Smooth muscle cell (in vitro differentiated cells): ENCODE measurements at regions not wholly inside any gene's neighbourhood (a gene's known extent, or its start where the extent isn't known, plus 50 kb on each side); places are given as distances from the start of the nearest gene placed in this dataset.

ENCODE experiments used
- DNase-seq: peaks from one replicate; lab custom pipeline; 2025; ENCODE audit not compliant: unreplicated experiment; lab: John Stamatoyannopoulos, UW
- H2AFZ ChIP-seq: fragments of 200-600 bp; sonication (generic); 2 replicates; pipeline ENCODE4 v1.6.0; 2016; ENCODE audit warnings: antibody characterized with exemption, low read depth, mild to moderate bottlenecking
- H3F3A ChIP-seq: fragments of 200-600 bp; sonication (generic); 2 replicates; pipeline ENCODE4 v1.6.0; 2017; ENCODE audit warnings: antibody characterized with exemption, low read depth
- H3K27ac ChIP-seq: fragments of 200-600 bp; sonication (generic); 2 replicates; pipeline ENCODE4 v1.5.1; 2016; ENCODE audit warnings: low read depth, mild to moderate bottlenecking
- H3K27me3 ChIP-seq: fragments of 200-600 bp; sonication (generic); 2 replicates; pipeline ENCODE4 v1.6.1; 2016; ENCODE audit warnings: low read depth, mild to moderate bottlenecking
- H3K36me3 ChIP-seq: fragments of 200-600 bp; sonication (generic); 2 replicates; pipeline ENCODE4 v1.5.1; 2016; ENCODE audit warnings: low read depth
- H3K4me1 ChIP-seq: fragments of 200-600 bp; sonication (generic); 2 replicates; pipeline ENCODE4 v1.5.1; 2016; ENCODE audit warnings: low read depth
- H3K4me2 ChIP-seq: fragments of 200-600 bp; sonication (generic); 2 replicates; pipeline ENCODE4 v1.6.0; 2016; ENCODE audit warnings: mild to moderate bottlenecking
- H3K4me3 ChIP-seq: fragments of 200-600 bp; sonication (generic); 2 replicates; pipeline ENCODE4 v1.5.1; 2016; ENCODE audit warnings: mild to moderate bottlenecking
- H3K79me2 ChIP-seq: fragments of 200-600 bp; sonication (generic); 2 replicates; pipeline ENCODE4 v1.6.0; 2016; ENCODE audit warnings: low read depth, mild to moderate bottlenecking
- H3K9ac ChIP-seq: fragments of 200-600 bp; sonication (generic); 2 replicates; pipeline ENCODE4 v1.6.0; 2016; ENCODE audit warnings: low read depth
- H3K9me3 ChIP-seq: fragments of 200-600 bp; sonication (generic); replicated peaks from 2 replicates; pipeline ENCODE4 v1.5.1; 2016; ENCODE audit warnings: low read depth
- H4K20me1 ChIP-seq: fragments of 200-600 bp; sonication (generic); 2 replicates; pipeline ENCODE4 v1.6.0; 2016; ENCODE audit warnings: low read depth
- WGBS: methylation state at CpG from one replicate; pipeline ENCODE4 v1.1.7; 2016; ENCODE audit warnings: low lambda C conversion rate; 5-methylcytosine and 5-hydroxymethylcytosine counted together
- TF ChIP-seq, protein P1 (sequence below): fragments of 200-600 bp; sonication (generic); IDR thresholded peaks from 2 replicates; pipeline ENCODE4 v1.5.1; 2017; ENCODE audit warnings: borderline replicate concordance, mild to moderate bottlenecking, antibody characterized with exemption; ENCODE audit not compliant: insufficient read depth, poor library complexity, severe bottlenecking

DNA sequence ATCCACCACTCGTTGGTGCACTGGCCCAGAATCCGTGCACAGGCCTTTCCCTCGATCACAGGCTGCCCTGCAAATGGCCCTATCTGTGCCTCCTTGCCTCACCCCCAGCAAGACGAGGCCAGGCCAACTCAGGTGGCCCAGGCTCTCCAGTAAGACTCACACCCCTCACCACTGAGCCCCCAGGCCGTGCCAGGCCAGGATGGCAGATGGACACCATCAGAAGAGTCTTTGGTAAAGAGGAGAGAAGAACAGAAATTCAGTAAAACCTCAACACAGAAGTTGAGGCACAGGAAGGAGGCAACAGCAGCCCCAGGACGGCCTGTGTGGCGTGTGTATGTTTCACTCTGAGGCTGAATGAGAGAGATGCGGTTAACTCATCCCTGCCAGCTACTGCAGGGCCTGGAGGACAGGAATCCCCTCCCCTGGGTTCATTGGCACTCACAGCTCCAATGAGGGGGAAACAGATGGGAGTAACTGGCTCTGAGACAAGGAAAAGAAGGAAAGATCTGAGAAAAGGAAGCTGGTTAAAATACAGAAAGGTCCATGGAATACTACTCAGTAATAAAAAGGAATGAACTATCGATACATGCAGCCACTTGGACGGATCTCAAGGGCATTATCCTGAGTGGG lies 54.1 kb upstream of the WNT11 start:
- 84% methylated on average over 10 of the region's 10 CpGs for WGBS
- H3K9ac ChIP-seq: no peak overlapping the region

DNA sequence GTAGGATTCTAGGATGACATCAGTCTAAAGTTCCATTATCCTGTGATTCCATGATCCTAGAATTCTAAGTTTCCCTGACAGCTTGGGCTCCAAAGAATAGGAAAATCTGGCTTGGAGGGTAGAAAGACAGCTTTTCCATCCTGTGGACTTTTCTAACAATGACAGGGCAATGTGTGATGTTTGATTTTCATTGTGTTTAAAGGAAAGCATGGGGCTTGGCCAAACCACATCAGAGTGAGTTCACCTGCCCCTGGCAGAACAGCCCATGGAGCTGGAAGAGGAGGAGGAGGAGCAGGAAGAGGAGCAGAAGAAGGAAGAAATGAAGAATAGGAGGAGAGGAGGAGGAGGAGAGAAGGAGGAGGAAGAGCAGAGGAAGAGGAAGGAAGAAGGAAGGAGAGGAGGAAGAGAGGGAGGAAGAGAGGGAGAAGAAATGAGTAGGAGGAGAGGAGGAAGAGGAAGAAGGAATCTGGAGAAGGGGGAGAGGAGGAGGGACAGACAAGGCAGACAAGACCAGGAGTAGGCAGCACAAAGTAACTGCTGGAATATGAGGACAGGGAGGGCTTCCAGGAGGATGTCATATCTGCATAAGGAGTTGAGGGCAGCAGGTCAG lies 53.1 kb upstream of the WNT11 start:
- TF ChIP-seq, protein P1, sequence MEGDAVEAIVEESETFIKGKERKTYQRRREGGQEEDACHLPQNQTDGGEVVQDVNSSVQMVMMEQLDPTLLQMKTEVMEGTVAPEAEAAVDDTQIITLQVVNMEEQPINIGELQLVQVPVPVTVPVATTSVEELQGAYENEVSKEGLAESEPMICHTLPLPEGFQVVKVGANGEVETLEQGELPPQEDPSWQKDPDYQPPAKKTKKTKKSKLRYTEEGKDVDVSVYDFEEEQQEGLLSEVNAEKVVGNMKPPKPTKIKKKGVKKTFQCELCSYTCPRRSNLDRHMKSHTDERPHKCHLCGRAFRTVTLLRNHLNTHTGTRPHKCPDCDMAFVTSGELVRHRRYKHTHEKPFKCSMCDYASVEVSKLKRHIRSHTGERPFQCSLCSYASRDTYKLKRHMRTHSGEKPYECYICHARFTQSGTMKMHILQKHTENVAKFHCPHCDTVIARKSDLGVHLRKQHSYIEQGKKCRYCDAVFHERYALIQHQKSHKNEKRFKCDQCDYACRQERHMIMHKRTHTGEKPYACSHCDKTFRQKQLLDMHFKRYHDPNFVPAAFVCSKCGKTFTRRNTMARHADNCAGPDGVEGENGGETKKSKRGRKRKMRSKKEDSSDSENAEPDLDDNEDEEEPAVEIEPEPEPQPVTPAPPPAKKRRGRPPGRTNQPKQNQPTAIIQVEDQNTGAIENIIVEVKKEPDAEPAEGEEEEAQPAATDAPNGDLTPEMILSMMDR: no peak
- Histone ChIP-seq H3K9ac (no peak overlapping the region), H3K27ac (no peak overlapping the region), H3K4me2 (no peak overlapping the region), H3F3A (no peaks in the 10 kb centered on the region), H3K36me3 (no peaks in the 10 kb centered on the region), H3K4me1 (no peaks in the 10 kb centered on the region), H4K20me1 (no peaks in the 10 kb centered on the region), H2AFZ (no peak overlapping the region), H3K4me3 (no peak overlapping the region), H3K79me2 (no peaks in the 10 kb centered on the region), H3K27me3 (no peaks in the 10 kb centered on the region), H3K9me3 (no peaks in the 10 kb centered on the region)
- no peak for DNase-seq

More for the DNA sequence above, 54.1 kb upstream of the WNT11 start:
- H3K4me3 ChIP-seq: no peak overlapping the region
- TF ChIP-seq, protein P1: no peak
- H4K20me1 ChIP-seq: no peaks in the 10 kb centered on the region
- H3K4me1 ChIP-seq: no peaks in the 10 kb centered on the region
- no peak overlapping the region for H2AFZ ChIP-seq
- peaks cover 2% of the 10 kb centered on the region for H3F3A ChIP-seq
- no peak overlapping the region for H3K27ac ChIP-seq
- H3K9me3 ChIP-seq: no peaks in the 10 kb centered on the region
- no peaks in the 10 kb centered on the region for H3K79me2 ChIP-seq
- H3K36me3 ChIP-seq: no peaks in the 10 kb centered on the region
- no peak overlapping the region for H3K4me2 ChIP-seq
- no peaks in the 10 kb centered on the region for H3K27me3 ChIP-seq
- DNase-seq: no peak

DNA sequence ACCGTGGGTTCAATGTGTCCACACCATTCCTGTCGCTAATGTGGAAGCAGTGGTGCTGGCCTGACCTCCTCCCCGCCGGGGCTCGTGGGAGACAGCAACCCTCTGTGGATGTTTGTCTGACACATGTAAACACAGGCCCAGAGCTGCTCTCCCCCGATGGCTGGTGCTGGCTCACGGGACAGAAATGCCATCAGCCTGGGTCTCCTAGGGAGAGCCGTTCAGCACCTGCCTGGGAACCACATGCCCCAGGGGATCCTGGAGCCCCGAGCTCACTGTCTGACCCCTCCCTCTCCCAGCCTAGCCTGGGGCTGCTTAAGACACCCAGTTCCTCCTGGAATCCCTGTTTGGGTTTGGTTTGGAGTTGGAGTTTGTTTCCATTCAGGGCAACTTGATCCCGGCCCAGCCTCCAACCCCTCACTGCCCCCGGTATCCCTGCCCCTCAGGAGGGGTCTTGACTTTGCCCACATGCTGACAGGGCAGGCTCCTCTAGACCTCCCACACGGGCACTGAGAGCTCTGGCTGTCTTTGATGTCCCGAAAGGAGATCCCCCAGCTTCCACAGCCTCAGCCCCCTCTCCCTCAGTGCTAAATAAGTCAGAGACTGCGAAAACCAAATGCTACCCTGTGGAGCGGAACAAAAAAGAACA lies 50.9 kb upstream of the WNT11 start:
- no peak overlapping the region for H3K4me3 ChIP-seq
- DNase-seq: no peak
- H3K9ac ChIP-seq: no peak overlapping the region
- no peaks in the 10 kb centered on the region for H3K79me2 ChIP-seq
- no peak overlapping the region for H3K27ac ChIP-seq
- TF ChIP-seq, protein P1: no peak
- no peaks in the 10 kb centered on the region for H4K20me1 ChIP-seq
- WGBS: 65% methylated on average over 14 of the region's 15 CpGs
- H2AFZ ChIP-seq: no peak overlapping the region
- no peaks in the 10 kb centered on the region for H3K36me3 ChIP-seq
- H3K4me2 ChIP-seq: no peak overlapping the region
- no peaks in the 10 kb centered on the region for H3K9me3 ChIP-seq
- H3K4me1 ChIP-seq: no peaks in the 10 kb centered on the region
- H3F3A ChIP-seq: no peaks in the 10 kb centered on the region
- H3K27me3 ChIP-seq: no peaks in the 10 kb centered on the region
